Upper lobe of left lung (tissue), 6 donors: ENCODE measurements at regions not wholly inside any gene's neighbourhood (a gene's known extent, or its start where the extent isn't known, plus 50 kb on each side); places are given as distances from the start of the nearest gene placed in this dataset.
A peak's percentile ranks its signal among the peaks of the same experiment; 100 is the strongest.

Experiments
- ATAC-seq, 2 donors: fragments of 200-7000 bp; cut with Tn5 transposase; one replicate each; pipeline ENCODE4 v1.9.1; 2022; ENCODE audit warnings: mild to moderate bottlenecking in 2 of 2, moderate library complexity in 2 of 2; ENCODE audit not compliant: low FRiP score in 2 of 2
- DNase-seq, 2 donors: peaks; one replicate each; pipeline ENCODE4 v3.0.0-alpha.2; 2019 to 2020
- H3K27ac ChIP-seq, 4 donors: fragments of 200-600 bp; sonication (generic); one replicate each; pipeline ENCODE4 v1.5.1; 2016 to 2019
- H3K27me3 ChIP-seq, 4 donors: fragments of 200-600 bp; sonication (generic); one replicate each; pipeline ENCODE4 v1.5.1; 2017 to 2019
- H3K36me3 ChIP-seq, 4 donors: fragments of 200-600 bp; sonication (generic); one replicate each; pipeline ENCODE4 v1.5.1; 2016 to 2019
- H3K4me1 ChIP-seq, 4 donors: fragments of 200-600 bp; sonication (generic); one replicate each; pipeline ENCODE4 v1.5.1; 2018 to 2019
- H3K4me3 ChIP-seq, 4 donors: fragments of 200-600 bp; sonication (generic); one replicate each; pipeline ENCODE4 v1.5.1; 2017 to 2019; ENCODE audit warnings: mild to moderate bottlenecking in 2 of 4, moderate library complexity in 1 of 4
- H3K9me3 ChIP-seq, 4 donors: fragments of 200-600 bp; sonication (generic); one replicate each; pipeline ENCODE4 v1.5.1; 2018 to 2019
- CTCF ChIP-seq, 6 experiments: fragments of 450-650 bp in 4 of 6; fragments of 200-600 bp in 2 of 6; sonication (generic) in 2 of 6; IDR thresholded peaks; one replicate each; pipeline ENCODE4 v1.5.1; 2016 to 2019; ENCODE audit warnings: antibody characterized with exemption in 6 of 6
- EP300 ChIP-seq, 4 donors: sonication (generic); formaldehyde crosslinking; IDR thresholded peaks; one replicate each; pipeline ENCODE4 v1.5.1; 2017; ENCODE audit warnings: antibody characterized with exemption in 4 of 4, control low read depth in 2 of 4
- POLR2A ChIP-seq, 4 donors: fragments of 450-650 bp; IDR thresholded peaks; one replicate each; pipeline ENCODE4 v1.5.1; 2016 to 2017; ENCODE audit warnings: antibody characterized with exemption in 4 of 4, mild to moderate bottlenecking in 2 of 4
- POLR2AphosphoS5 ChIP-seq, 2 donors: sonication (generic); formaldehyde crosslinking; IDR thresholded peaks; one replicate each; pipeline ENCODE4 v1.5.1; 2017; ENCODE audit warnings: antibody characterized with exemption in 2 of 2
- WGBS, 2 donors: methylation state at CpG; one replicate each; pipeline ENCODE4 v1.1.5; 2017 to 2018; 5-methylcytosine and 5-hydroxymethylcytosine counted together
- donor health status: DM: no; HTN: no; CAD: no; lungs with moderate emphysema.
- donor health status: DM: no; HTN: yes; CAD: no; lungs with severe emphysema.

GRCh38 chr3:64743156-64743886 lies 55.5 kb upstream of the ADAMTS9 start:
- Histone ChIP-seq H3K9me3 (no peaks in the 10 kb centered on the region), H3K27me3 (no peaks in the 10 kb centered on the region), H3K4me3 (no peak overlapping the region), H3K4me1 (peaks cover 0 to 4% (median 1%) of the 10 kb centered on the region in 4 donors), H3K36me3 (no peaks in the 10 kb centered on the region), H3K27ac (no peak overlapping the region)
- no peak for DNase-seq
- no peak for TF ChIP-seq EP300 (IDR thresholded peaks at IDR 0.05)
- no peak for TF ChIP-seq POLR2A (IDR thresholded peaks at IDR 0.05)
- TF ChIP-seq POLR2AphosphoS5 (IDR thresholded peaks at IDR 0.05): no peak
- TF ChIP-seq CTCF (IDR thresholded peaks at IDR 0.05): no peak
- ATAC-seq: peak in 1 of 2 donors; percentile 12
- 88 to 89% methylated on average over 5 of the region's 5 CpGs for WGBS, 2 donors

GRCh38 chr3:64741341-64741740 lies 53.5 kb upstream of the ADAMTS9 start:
- Histone ChIP-seq H3K9me3 (no peaks in the 10 kb centered on the region), H3K27ac (no peak overlapping the region), H3K4me1 (peaks cover 0 to 4% (median 1%) of the 10 kb centered on the region in 4 donors), H3K36me3 (no peaks in the 10 kb centered on the region), H3K27me3 (no peaks in the 10 kb centered on the region), H3K4me3 (no peak overlapping the region)
- ATAC-seq: peak in 1 of 2 donors; percentile 34
- WGBS, 2 donors: 40 to 56% methylated on average over 1 of the region's 1 CpG
- peak in 1 of 2 donors; percentile 73 for DNase-seq
- TF ChIP-seq POLR2A (IDR thresholded peaks at IDR 0.05): no peak
- no peak for TF ChIP-seq EP300 (IDR thresholded peaks at IDR 0.05)
- no peak for TF ChIP-seq POLR2AphosphoS5 (IDR thresholded peaks at IDR 0.05)
- no peak for TF ChIP-seq CTCF (IDR thresholded peaks at IDR 0.05)

- WGBS, 2 donors: 83 to 86% methylated on average over 11 of the region's 11 CpGs
- H3K36me3 ChIP-seq: no peaks in the 10 kb centered on the region
- ATAC-seq (peak in 1 of 2 donors; percentile 9), DNase-seq (no peak)
- no peak overlapping the region for H3K27ac ChIP-seq
- TF ChIP-seq CTCF (IDR thresholded peaks at IDR 0.05) (no peak), POLR2AphosphoS5 (IDR thresholded peaks at IDR 0.05) (no peak), POLR2A (IDR thresholded peaks at IDR 0.05) (no peak), EP300 (IDR thresholded peaks at IDR 0.05) (no peak)
- no peak overlapping the region for H3K4me3 ChIP-seq
- H3K9me3 ChIP-seq: no peaks in the 10 kb centered on the region
- peaks cover 0 to 4% (median 1%) of the 10 kb centered on the region in 4 donors for H3K4me1 ChIP-seq
- H3K27me3 ChIP-seq: no peaks in the 10 kb centered on the region
These were observed 52.3 kb upstream of the ADAMTS9 start for GRCh38 chr3:64739971-64740631.
